ENCODE measurements at regions not wholly inside any gene's neighbourhood (a gene's known extent, or its start where the extent isn't known, plus 50 kb on each side); places are given as distances from the start of the nearest gene placed in this dataset.

GRCh38 chr20:51217347-51218045 is 194.6 kb upstream of the KCNG1 start:
- no peak for DNase-seq (ENCODE audit: low spot score)

- DNase-seq (ENCODE audit: low spot score) = no peak
These were observed 193.9 kb upstream of the KCNG1 start for GRCh38 chr20:51216850-51217249.

GRCh38 chr20:51212816-51213215 is 189.9 kb upstream of the KCNG1 start:
- no peak for DNase-seq (ENCODE audit: low spot score)

GRCh38 chr20:51211191-51211590 is 188.3 kb upstream of the KCNG1 start:
- no peak for DNase-seq (ENCODE audit: low spot score)

- DNase-seq (ENCODE audit: low spot score) = no peak
These were observed 187.2 kb upstream of the KCNG1 start for GRCh38 chr20:51210084-51210483.

GRCh38 chr20:51208162-51208561 is 185.3 kb upstream of the KCNG1 start:
- DNase-seq (ENCODE audit: low spot score) = no peak

- no peak for DNase-seq (ENCODE audit: low spot score)
These were observed 183.2 kb upstream of the KCNG1 start for GRCh38 chr20:51206032-51206662.

- no peak for DNase-seq (ENCODE audit: low spot score)
These were observed 181.9 kb upstream of the KCNG1 start for GRCh38 chr20:51204794-51205193.

- DNase-seq (ENCODE audit: low spot score) = no peak
These were observed 181.3 kb upstream of the KCNG1 start for GRCh38 chr20:51204051-51204715.

- DNase-seq (ENCODE audit: low spot score) = no peak
These were observed 179.4 kb upstream of the KCNG1 start for GRCh38 chr20:51202304-51202703.

GRCh38 chr20:51199920-51200319 is 177.0 kb upstream of the KCNG1 start:
- DNase-seq (ENCODE audit: low spot score) = no peak

GRCh38 chr20:51198876-51199523 is 176.1 kb upstream of the KCNG1 start:
- DNase-seq (ENCODE audit: low spot score) = no peak

- DNase-seq (ENCODE audit: low spot score) = no peak
These were observed 175.3 kb upstream of the KCNG1 start for GRCh38 chr20:51198238-51198637.

- no peak for DNase-seq (ENCODE audit: low spot score)
These were observed 174.2 kb upstream of the KCNG1 start for GRCh38 chr20:51196991-51197651.

- DNase-seq (ENCODE audit: low spot score) = no peak
These were observed 173.1 kb upstream of the KCNG1 start for GRCh38 chr20:51195990-51196389.

GRCh38 chr20:51195419-51195901 is 172.6 kb upstream of the KCNG1 start:
- peak; percentile 91 for DNase-seq (ENCODE audit: low spot score)

GRCh38 chr20:51193066-51193772 is 170.3 kb upstream of the KCNG1 start:
- no peak for DNase-seq (ENCODE audit: low spot score)

GRCh38 chr20:51190783-51191180 is 167.9 kb upstream of the KCNG1 start:
- DNase-seq (ENCODE audit: low spot score) = no peak

GRCh38 chr20:51189814-51190782 is 167.2 kb upstream of the KCNG1 start:
- DNase-seq (ENCODE audit: low spot score) = no peak

GRCh38 chr20:51188941-51189340 is 166.0 kb upstream of the KCNG1 start:
- DNase-seq (ENCODE audit: low spot score) = no peak

All from SW480 (cell line).